Activated B cell treated with CpG ODN at 0.5 μM for 24 hours (primary cell): ENCODE measurements at regions not wholly inside any gene's neighbourhood (a gene's known extent, or its start where the extent isn't known, plus 50 kb on each side); places are given as distances from the start of the nearest gene placed in this dataset.

ENCODE experiments used
- ATAC-seq: fragments of 200-7000 bp; cut with Tn5 transposase; one replicate; pipeline ENCODE4 v1.10.0; 2021; ENCODE audit warnings: low read depth, mild to moderate bottlenecking, moderate library complexity
- CTCF ChIA-PET: fragments of 350-600 bp; sonication (Branson Sonifier 250); formaldehyde crosslinking; loops from one replicate; lab custom pipeline; 2021; ENCODE audit warnings: antibody characterized with exemption; lab: Charles Lee
- POLR2A ChIA-PET: fragments of 350-600 bp; sonication (Branson Sonifier 250); formaldehyde crosslinking; loops from one replicate; lab custom pipeline; 2021; ENCODE audit warnings: antibody characterized with exemption; lab: Charles Lee
- DNase-seq: peaks from one replicate; pipeline ENCODE4 v3.0.0; 2022
- H3K27ac Mint-ChIP-seq: one replicate; pipeline ENCODE4 v1.8.0; 2020; ENCODE audit warnings: mixed read lengths
- H3K27me3 Mint-ChIP-seq: one replicate; pipeline ENCODE4 v1.8.0; 2021; ENCODE audit warnings: mixed read lengths
- H3K36me3 Mint-ChIP-seq: one replicate; pipeline ENCODE4 v1.8.0; 2021; ENCODE audit warnings: low read depth, mixed read lengths
- H3K4me1 Mint-ChIP-seq: one replicate; pipeline ENCODE4 v1.8.0; 2021; ENCODE audit warnings: mixed read lengths
- H3K4me3 Mint-ChIP-seq: one replicate; pipeline ENCODE4 v1.8.0; 2020; ENCODE audit warnings: mild to moderate bottlenecking, mixed read lengths
- H3K9me3 Mint-ChIP-seq: one replicate; pipeline ENCODE4 v1.8.0; 2020; ENCODE audit warnings: mixed read lengths
- intact Hi-C: fragments of 100-400 bp; cut with micrococcal nuclease; formaldehyde crosslinking; loops from one replicate; pipeline ENCODE4 v1.15.1; 2024
- TF ChIP-seq, protein P1 (sequence below): fragments of 200-600 bp; IDR thresholded peaks from one replicate; pipeline ENCODE4 v1.8.0; 2022; ENCODE audit warnings: antibody characterized with exemption, mild to moderate bottlenecking

DNA sequence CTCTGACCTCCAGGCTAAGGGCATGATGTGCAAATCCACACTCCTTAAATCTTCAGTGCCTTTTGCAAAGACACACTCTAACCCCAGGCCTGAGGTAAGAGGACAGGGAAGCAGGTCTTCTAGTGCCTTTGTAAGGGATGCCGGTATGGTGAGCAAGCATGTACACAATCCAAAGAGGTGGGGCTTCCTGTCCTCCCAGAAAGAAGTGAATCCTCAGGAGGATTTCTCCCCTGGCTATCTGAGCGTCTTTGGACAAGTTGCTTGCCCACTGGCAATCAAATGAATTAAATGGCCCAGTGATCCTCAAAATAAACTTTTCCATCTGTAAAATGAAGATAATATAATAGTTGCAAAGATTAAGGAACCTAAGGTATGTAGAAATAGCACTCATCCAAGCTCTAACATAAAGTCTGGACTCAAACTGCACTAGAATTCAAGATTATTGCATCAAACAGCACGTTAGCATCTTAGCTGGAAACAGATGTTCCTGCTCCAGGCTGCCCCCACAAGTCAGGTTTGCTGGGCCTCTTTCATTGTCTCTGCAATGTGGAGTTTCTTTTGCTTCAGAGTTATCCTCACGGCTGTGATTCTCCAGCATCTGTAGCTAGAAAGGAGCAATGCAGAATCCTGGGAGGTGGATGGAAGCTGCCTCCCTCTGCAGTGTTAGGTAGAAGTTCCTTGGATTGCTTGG, 249.6 kb downstream of the TSHZ3 start:
- TF ChIP-seq, protein P1, sequence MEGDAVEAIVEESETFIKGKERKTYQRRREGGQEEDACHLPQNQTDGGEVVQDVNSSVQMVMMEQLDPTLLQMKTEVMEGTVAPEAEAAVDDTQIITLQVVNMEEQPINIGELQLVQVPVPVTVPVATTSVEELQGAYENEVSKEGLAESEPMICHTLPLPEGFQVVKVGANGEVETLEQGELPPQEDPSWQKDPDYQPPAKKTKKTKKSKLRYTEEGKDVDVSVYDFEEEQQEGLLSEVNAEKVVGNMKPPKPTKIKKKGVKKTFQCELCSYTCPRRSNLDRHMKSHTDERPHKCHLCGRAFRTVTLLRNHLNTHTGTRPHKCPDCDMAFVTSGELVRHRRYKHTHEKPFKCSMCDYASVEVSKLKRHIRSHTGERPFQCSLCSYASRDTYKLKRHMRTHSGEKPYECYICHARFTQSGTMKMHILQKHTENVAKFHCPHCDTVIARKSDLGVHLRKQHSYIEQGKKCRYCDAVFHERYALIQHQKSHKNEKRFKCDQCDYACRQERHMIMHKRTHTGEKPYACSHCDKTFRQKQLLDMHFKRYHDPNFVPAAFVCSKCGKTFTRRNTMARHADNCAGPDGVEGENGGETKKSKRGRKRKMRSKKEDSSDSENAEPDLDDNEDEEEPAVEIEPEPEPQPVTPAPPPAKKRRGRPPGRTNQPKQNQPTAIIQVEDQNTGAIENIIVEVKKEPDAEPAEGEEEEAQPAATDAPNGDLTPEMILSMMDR: no peak
- no peaks in the 10 kb centered on the region for H3K27me3 Mint-ChIP-seq
- no peaks in the 10 kb centered on the region for H3K36me3 Mint-ChIP-seq
- H3K9me3 Mint-ChIP-seq: peaks cover 2% of the 10 kb centered on the region
- intact Hi-C loops: no loop called here
- H3K4me1 Mint-ChIP-seq: no peaks in the 10 kb centered on the region
- no peak for DNase-seq
- ATAC-seq: no peak
- POLR2A ChIA-PET: no interaction called here
- H3K27ac Mint-ChIP-seq: no peak overlapping the region
- H3K4me3 Mint-ChIP-seq: no peak overlapping the region
- CTCF ChIA-PET: no interaction called here

DNA sequence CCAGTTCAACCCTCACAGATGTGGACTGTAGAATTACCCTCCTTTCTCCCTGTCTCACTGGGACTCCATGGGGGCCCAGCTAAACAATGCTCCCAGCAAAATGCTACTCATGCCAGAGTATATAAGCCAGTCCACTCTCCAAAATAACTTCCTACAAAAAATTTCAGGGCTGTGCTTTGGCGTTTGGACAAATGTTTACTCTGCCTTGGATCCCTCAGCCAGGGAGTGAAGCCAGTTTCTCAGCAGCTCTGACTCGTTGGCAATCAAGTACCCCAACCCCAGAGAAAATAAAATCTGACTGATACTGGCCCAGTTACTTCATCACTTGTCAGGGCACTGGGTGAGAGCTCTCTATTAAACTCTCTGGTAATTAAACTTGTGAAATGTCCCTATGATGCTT, 250.4 kb downstream of the TSHZ3 start:
- Mint-ChIP-seq H3K36me3 (no peaks in the 10 kb centered on the region), H3K9me3 (peaks cover 4% of the 10 kb centered on the region), H3K4me3 (no peak overlapping the region), H3K27ac (no peak overlapping the region), H3K4me1 (no peaks in the 10 kb centered on the region), H3K27me3 (no peaks in the 10 kb centered on the region)
- POLR2A ChIA-PET: no interaction called here
- TF ChIP-seq, protein P1: no peak
- CTCF ChIA-PET: no interaction called here
- intact Hi-C loops: no loop called here
- ATAC-seq: no peak
- DNase-seq: no peak

DNA sequence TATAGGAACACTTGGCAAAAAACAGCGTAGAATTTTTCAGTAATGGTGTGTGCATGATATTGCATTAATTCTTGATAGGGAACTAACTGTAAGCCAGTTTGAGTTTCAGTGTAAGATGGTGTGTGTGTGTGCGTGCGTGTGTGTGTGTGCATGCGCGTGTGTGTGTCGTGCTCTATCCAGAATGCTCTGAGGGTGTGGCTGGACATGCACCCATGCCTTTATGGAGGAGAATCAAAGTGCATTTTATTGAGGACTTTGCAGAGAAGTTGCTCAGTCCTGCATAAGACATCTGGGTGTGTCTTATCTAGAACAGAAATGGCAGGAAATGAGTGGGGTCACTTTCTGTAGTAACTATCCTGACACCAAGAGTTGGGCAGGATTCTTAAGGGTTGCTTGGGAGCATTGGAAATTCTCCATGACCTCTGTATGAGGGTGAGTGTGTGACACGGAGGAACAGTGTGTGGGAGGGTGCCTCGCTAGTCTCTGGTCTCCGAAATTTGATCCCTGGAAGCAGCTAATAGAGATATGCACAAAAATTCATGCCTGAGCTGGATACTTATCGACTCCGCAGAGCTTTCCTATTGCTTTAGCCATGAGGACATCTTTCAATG, 252.2 kb downstream of the TSHZ3 start:
- CTCF ChIA-PET: no interaction called here
- intact Hi-C loops: no loop called here

DNA sequence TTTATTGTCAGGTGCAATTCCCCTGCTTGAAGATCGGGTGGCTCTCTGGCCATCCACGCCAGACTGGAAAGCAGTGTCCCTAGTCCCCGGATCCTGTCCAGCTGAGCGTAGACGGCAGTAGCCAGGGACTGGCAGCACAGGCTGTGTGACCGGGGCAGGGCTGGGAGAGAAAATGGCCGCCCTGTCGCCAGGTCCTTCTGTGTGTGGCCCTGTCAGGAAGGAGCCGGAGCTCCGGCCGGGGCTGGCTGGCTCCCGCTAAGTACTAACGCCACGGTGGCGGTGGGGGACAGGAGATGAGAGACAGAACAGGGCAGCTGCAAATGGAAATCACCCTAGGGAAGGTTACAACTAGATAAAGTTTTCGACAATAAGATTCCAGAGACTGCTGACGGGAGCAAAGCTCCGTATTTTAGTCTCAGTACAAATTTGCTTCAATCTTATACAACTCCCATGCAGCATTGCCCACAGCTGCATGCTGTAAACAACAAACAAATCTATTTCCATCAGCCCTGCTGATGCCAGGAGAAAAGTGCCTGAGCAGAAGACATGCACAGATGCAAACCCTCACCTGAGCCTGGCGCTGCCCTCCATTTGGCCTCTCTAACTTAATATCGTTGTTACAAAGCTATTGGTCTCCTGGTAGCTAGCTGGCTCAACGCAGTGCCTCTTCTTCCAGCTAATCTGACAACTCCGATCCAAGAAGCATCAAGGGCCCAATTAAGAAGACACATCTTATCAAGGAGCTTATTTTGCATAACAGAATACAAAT, 253.0 kb downstream of the TSHZ3 start:
- no peak overlapping the region for H3K27ac Mint-ChIP-seq
- POLR2A ChIA-PET: no interaction called here
- no peak overlapping the region for H3K4me3 Mint-ChIP-seq
- CTCF ChIA-PET: no interaction called here
- no peaks in the 10 kb centered on the region for H3K36me3 Mint-ChIP-seq
- H3K4me1 Mint-ChIP-seq: no peaks in the 10 kb centered on the region
- no peaks in the 10 kb centered on the region for H3K27me3 Mint-ChIP-seq
- intact Hi-C loops: no loop called here
- no peak for ATAC-seq
- peaks cover 4% of the 10 kb centered on the region for H3K9me3 Mint-ChIP-seq
- DNase-seq: no peak
- TF ChIP-seq, protein P1: no peak

More for the DNA sequence above, 252.2 kb downstream of the TSHZ3 start:
- no peak overlapping the region for H3K27ac Mint-ChIP-seq
- H3K9me3 Mint-ChIP-seq: peaks cover 4% of the 10 kb centered on the region
- ATAC-seq (no peak), DNase-seq (no peak)
- H3K4me3 Mint-ChIP-seq: no peak overlapping the region
- H3K4me1 Mint-ChIP-seq: no peaks in the 10 kb centered on the region
- no peaks in the 10 kb centered on the region for H3K36me3 Mint-ChIP-seq
- POLR2A ChIA-PET: no interaction called here
- no peaks in the 10 kb centered on the region for H3K27me3 Mint-ChIP-seq
- TF ChIP-seq, protein P1: no peak
